KBM-7 (cell line): ENCODE measurements at regions not wholly inside any gene's neighbourhood (a gene's known extent, or its start where the extent isn't known, plus 50 kb on each side); places are given as distances from the start of the nearest gene placed in this dataset.

Experiments used
- DNase-seq: peaks from one replicate; pipeline ENCODE4 v3.0.0-alpha.2; 2015
- in situ Hi-C: fragments of 300-500 bp; cut with MboI; formaldehyde crosslinking; loops from 2 replicates; pipeline ENCODE4 v1.14.3; 2020; ENCODE audit warnings: low sequenced_read_pairs, low pct_unique_long_range_greater_than_20kb, mixed read lengths

DNA sequence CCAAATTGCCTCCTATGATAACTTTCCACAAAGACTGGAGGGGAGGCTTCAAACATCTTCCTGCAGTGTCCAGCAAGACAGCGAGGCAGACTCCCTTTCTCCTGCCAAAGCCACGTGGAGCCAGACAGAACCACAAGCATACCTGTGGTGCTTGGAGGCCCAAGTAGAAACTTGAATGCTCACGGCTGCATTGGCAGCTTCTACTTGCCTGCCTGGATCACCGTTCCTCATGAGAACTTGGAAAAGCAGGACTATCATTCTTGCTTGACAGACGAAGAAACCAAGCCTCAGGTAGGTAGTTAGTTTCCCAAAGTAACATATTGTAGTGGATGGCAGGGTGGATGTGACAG, 216.3 kb upstream of the SFRP2 start:
- no peak for DNase-seq
- in situ Hi-C loops = no loop called here

DNA sequence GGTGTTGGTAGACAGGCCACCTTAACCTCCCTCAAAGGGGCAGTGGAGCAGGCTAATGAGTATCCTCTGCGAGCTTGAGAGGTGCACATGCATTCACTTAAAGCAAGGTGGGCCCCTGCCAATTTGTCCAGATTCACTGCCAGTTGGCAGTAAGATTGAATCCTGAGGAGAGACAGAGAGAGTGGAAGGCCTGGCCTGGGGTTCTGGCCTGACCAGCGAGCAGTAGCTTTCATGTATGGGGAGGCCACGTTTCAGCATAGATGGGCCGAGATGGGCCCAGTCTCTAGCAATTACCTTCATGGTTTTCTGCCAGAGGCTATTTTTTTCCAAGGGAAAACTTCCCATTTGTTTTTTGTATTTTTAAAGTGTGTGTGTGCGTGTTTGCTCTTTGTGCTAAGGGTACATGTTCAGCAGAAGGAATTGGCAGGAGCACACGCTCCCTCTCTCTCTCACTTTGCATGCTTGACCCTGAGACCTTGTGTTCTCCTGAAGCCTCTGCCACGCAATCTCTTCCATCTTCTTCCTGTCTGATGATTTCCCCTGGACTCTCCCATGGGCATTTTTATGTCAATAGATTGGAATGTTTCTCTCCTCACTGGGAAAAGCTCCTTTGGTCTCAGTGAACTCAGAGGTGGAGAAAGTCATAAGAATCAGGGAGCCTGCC, 215.8 kb upstream of the SFRP2 start:
- in situ Hi-C loops = no loop called here
- no peak for DNase-seq

DNA sequence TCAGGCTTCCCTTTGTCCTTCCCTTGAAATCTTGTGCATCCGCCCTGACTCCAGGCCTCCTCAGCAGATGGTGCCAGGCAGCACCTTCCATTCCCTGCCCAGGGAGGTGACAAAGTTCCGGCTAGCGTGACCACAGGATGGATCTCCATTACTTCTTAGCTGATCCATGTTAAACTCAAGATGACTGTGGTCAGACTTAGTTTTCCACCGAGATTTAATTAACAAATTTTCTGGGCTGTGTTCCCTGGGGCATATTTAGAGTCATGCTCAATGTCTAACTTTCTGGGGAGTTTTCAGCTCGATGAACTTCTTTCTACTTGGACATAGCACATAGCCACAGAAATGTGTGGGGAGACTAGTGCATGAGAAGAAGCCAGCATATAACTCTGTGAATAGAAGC, 215.1 kb upstream of the SFRP2 start:
- in situ Hi-C loops = no loop called here

DNA sequence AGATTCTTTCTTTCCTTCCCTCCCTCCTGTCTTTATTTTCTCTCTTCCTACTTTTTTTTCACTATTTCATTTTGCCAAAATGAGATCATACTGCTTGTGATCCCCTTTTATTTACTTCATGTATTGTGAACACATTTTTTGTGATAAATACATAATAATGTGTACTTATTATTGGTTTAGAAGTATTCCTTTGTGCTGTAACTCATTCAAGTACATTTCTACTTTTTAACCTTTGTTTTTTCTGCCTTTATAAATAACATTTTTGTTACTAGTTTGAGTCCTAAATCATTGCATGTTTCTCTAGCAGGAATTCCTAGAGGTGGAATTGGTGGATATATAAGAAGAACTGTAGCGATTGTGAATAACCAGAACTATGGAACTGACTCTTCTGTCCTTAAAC, 214.5 kb upstream of the SFRP2 start:
- DNase-seq = no peak
- in situ Hi-C loops = no loop called here

More for the DNA sequence above, 215.1 kb upstream of the SFRP2 start:
- DNase-seq = no peak

DNA sequence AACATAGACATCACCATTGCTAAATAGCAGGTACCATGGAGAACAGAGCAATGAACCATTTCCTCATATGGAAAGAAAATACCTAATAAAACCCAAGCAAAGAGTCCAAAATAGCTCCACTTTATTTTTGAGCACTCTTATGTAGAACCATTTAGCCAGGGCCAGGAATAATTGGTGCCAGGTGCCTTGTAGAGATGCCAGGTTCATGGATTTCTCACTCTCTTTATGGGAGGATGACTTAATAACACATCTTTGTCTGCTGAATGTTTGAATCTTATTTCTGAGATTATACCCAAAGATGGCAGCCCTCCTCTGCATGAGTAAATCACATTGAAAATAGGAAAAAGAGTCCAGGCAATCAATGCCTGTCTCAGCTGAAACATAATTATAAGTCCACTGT, 212.3 kb upstream of the SFRP2 start:
- no peak for DNase-seq
- in situ Hi-C loops = no loop called here

DNA sequence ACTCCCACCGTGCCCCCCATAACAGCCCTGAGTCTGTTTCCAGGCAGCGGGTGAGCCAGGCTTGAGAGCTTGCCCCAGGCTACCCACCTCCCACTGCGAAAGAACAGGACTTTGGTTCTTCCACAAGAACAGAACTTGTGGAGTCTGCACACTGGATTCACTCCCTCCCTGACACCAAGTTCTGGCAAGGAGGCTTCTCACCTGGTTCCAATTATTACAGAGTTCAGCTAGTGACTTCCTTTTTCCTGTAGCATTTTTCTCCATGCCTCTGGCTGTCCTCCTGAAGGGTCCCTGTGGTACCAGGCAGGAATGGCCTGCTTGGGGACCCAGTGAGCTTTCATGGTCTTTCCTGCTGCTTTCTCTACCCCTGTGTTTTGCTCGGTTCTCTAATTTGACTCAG, 208.6 kb upstream of the SFRP2 start:
- in situ Hi-C loops = no loop called here
- DNase-seq = no peak

DNA sequence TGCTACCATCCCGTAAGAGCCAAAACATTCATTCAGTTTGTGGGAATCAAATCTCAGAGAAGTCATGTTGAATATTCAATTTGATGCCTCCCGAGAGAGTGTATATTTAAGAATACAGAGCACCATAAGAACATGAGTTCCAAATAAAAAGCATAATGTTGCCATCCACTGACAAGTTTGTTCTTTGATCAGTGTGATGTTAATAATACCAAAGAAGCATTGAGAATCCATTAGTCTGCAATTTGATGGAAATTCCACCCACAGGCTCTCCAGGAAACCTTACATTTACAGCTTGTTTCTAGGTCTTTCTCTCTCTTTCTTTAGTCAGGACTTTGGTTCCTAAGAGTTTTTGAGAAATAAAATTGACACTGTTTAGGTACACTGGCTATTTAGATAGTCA, 200.6 kb upstream of the SFRP2 start:
- in situ Hi-C loops = no loop called here
- DNase-seq = no peak

DNA sequence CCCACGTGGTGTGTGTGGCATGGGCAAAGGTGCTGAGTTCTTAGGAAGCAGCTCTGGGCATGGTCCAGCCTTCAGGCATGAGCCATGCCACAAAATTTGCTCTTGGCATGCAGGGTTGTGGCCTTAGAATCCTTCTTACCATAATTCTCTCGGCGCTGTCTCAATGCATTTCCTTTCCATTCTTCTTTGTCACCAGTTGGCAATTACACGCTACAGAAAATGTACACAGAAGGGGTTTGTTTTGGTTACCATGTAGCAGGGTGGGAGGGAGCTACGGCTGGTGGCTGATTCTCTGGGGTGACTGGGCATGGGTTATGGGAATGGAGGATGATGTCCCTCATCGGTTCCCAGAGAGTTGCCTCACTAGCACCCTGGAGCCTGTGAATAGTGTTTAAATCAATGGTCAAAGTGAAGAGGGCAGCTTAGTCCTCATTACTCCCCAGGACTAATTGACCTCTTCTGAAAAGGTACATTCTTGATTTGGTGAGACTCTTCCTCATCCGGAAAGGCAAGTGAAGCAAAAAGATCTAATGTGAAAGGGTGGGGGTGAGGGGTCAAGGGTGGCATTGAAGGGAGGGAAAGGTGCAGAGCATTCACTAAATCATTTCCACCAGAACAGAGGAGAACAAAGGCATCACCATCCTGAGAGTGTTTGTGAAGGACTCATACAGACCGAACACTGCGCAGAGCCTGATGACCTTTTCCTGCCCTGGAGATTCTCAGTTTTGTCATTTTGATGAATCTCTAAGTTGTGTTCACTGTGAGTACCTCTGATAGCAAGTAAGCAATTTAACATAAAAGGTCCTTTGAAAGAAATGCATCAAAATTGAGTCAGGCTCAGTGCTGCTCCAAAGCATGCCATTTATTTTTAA, 199.8 kb upstream of the SFRP2 start:
- no peak for DNase-seq
- in situ Hi-C loops = no loop called here

DNA sequence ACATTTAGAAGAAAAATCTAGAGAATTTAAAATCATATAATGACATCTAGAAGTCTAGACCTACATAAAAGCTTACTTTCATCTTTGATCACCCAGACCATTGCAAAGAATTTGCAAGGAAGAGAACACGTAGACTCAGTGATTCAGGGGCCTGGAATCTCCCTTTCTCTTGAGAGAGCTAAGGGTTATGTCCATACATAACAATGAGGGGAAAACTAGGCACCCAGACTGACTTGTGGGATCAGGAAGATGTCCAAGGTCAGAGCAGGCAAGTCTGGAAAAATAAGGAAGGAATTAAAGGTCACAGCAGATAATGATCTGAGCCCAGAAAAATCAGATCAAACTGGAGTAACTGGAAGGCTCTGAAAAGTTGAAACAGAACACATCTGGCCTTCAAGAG, 198.4 kb upstream of the SFRP2 start:
- DNase-seq = no peak
- in situ Hi-C loops = no loop called here

DNA sequence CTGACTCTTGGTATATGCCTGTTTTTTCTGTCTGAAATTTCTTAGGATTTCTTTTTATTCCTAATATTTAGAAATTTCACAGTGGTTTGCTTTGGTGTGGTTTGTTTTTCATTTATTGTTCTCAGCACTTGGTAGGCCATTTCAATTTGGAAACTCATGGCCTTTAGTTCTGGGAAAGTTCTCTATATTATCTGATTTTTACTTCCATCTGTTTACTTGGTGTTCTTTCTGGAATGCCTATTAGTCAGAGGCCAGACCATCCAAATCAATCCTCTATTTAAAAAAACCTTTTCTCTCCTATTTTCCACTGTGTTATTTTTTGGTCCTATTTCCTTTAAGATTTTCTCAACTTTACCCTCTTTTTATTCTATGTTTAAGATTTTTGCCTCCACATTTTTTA, 188.1 kb upstream of the SFRP2 start:
- in situ Hi-C loops = no loop called here

DNA sequence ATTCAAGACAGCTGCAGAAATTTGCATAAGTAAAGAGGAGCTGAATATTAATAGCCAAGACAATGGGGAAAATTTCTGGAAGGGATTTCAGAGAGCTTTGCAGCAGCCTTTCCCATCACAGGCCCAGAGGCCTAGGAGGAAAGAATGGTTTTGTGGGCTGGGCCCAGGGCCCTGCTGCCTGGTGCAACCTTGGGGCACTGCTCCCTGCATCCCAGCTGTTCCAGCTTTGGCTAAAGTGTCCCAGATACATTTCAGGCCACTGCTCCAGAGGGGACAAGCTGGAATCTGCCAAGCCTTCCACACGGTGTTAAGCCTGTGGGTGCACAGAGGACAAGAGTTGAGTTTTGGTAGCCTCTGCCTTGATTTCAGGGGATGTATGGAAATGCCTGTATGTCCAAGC, 185.6 kb upstream of the SFRP2 start:
- no peak for DNase-seq
- in situ Hi-C loops = no loop called here

More for the DNA sequence above, 188.1 kb upstream of the SFRP2 start:
- DNase-seq = no peak

DNA sequence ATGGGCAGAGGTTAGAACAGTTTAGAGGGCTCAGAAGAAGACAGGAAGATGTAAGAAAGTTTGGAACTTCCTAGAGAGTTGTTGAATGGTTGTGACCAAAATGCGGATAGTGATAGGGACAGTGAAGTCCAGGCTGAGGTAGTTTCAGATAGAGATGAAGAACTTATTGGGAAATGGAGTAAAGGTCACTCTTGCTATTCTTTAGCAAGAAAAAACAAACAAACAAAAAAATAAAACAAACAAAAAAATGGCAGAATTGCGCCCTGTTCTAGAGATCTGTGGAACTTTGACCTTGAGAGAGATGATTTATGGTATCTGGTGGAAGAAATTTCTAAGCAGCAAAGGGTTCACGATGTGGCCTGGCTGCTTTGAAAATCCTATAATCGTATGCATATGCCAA, 185.1 kb upstream of the SFRP2 start:
- in situ Hi-C loops = no loop called here
- DNase-seq = no peak

DNA sequence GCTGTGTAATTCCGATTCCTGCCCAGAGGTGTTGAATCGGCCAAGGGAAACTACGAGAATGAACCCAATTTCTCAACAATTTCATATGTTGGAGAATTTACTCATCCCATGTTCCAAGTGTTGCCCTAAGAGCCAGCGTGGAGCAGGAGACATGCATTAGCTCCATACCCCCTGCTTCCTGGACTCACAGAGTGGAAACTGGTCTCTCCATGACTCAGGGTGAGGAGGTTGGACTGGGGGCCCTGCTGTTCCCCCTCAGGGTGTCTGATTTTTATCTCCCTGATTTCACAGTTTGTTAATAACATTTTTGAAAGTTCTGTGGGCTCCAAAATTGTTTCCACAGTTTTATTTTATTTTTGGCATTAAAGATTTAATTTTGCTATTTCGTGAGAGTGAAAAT, 183.0 kb upstream of the SFRP2 start:
- in situ Hi-C loops = no loop called here
- DNase-seq = no peak

DNA sequence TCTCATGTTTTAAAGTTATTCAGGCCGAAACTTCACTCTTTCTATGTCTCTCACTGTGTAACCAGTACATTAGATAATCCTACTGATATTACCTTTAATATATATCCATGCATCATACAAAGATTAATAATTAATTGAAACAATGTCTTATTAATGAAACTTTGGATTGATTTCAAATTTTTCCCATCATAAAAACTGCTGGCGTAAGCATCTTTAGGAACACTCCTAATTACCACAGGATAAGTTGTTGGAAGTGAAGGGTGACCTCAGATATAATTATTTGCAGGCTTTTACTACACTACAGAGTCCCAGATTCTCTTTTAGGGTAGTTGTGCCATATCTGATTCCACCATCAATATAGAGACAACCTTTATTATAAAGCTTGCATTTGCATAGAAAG, 181.3 kb upstream of the SFRP2 start:
- DNase-seq = no peak
- in situ Hi-C loops = no loop called here

DNA sequence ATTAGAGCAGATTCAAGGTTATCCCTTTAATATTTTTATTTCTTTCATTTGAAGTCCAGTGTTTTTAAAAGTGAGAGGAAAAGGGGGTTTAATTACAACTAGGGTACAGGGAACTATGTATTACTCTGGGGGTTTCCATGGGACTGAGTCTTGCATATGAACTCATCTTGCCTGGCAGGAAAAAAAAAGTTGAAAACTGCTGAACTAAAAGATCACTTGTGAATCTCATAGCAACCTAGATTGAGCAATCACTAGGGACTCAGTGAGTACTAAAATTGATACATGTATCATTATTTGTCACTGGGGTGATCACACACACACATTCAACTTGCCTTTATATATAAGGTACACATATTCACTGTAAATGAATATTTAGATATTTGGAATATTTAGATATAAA, 180.7 kb upstream of the SFRP2 start:
- DNase-seq = no peak
- in situ Hi-C loops = no loop called here

DNA sequence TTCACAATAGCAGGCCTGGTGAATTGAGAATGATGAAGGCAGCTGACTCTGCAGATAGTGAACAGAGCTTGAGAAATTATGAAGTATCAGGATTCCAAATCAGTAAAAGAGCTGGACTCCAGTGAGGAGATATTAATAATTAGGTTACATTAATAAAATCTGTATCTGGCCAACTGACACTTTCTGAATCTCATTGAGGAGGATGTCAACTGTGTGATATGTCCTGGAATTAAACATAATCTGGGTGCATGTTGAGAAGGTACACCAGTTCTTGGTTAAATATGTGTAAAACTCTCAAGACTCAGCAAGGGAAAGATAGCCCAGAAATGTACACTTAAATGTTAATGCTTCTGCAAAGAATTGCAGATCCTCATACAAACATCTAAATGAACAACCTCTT, 177.8 kb upstream of the SFRP2 start:
- in situ Hi-C loops = no loop called here
- no peak for DNase-seq

DNA sequence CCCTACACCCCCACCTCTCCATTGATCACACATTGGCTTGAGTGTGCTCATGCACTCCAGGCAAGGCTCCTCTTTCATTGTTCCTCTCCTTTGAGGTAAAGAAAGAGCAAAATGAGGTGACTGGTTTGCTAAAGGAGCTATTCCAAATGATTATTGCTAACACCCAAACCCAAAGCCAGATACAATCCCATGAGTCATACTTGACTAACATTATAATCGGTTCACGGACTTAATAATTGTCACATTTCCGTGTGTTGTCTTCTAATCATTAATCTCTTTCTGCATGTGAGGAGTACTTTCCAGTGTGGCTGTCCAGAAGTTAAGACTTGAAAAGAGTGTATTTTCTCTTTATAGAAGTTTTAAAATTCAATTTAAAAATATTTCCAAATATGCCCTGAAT, 174.3 kb upstream of the SFRP2 start:
- DNase-seq = no peak
- in situ Hi-C loops = no loop called here

DNA sequence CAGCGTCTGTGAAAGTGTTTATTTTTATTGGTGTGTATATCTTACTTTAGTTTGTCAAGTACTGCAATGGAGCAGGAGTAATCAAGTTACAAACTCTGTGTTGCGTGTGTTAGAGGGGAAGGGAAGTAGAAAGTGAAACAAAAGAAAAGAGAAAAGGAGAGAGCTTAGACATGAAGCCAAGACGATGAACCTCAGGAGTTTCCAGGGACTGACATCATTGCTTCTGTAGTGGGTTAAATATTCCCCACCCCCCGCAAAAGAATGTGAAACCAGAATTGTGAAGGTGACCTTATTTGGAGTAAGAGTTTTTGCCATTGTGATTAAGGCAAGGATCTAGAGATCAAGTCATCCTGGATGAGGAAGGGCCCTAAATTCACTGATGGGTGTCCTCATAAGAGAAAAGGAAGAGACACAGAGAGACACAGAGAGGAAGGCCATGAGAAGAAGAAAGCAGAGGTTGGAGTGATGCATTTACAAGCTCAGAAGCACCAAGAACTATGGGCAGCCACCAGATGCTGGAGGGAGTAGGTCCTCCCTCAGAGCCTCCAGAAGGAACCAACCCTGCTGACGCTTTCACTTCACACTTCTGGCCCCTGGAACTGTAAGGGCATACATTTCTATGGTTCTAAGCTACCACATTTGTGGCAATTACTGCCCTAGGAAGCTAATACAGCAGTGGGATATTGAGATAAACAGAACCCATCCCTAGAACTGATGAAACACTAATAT, 173.6 kb upstream of the SFRP2 start:
- DNase-seq = no peak
- in situ Hi-C loops = no loop called here

DNA sequence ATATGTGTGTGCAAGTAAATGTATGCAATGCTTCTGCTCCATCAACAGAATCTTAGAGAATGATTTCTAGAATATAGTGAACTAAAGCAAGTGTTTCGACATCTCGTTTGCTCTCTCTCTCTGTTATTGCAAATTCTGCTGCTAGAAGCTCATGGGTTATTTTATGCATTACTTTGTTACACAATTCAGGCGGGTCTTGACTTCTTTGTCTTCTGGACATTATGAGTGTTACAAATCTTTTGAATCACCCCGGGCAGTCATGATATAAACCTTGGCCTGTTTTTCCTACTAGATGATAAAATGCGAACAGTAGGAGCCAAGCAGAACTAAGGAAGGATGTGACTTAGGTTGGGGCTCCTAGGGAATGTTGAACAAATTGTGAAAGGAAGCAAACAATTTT, 166.4 kb upstream of the SFRP2 start:
- no peak for DNase-seq
- in situ Hi-C loops = no loop called here

DNA sequence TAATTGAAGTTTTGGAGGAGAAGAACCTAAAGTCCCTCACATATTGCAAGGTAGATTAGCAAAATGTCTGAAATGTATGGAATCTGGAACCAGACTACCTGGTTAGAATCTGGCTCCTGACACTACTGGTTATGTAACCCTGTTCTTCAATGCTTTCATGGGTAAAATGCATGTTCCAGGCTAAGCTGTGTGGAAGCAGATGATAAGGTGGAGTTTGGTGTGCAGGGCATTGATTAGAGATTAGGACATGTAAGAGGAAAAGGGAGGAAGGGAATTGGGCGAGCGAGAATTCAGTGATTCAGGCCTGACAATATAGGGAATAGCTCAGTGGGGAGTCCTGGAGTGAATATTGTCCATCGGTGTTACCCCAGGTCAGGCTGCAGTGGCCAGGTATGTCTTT, 165.8 kb upstream of the SFRP2 start:
- DNase-seq = no peak
- in situ Hi-C loops = no loop called here
